ENCODE measurements at regions not wholly inside any gene's neighbourhood (a gene's known extent, or its start where the extent isn't known, plus 50 kb on each side); places are given as distances from the start of the nearest gene placed in this dataset.
"Not testable (repeated sequence)": the region's sequence is repeated elsewhere in the genome, so short reads cannot be mapped to it uniquely, and the experiment has no call there.

DNA sequence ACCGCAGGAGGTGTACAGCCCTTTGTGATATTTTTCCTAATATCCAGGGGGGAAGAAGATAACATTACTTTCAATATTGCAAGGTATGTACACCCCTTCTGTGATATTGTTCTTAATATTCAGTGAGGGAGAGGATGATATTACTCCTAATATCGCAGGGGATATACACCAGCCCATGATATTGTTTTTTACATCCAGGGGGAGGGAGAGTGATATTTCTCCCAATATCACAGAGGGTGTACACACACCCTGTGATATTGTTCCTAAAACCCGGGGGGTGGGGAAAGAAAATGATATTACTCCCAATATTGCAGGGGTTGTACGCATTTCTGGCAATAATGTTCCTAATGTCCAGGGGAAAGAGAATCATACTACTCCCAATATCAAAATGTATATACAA lies 58.0 kb upstream of the SLC25A48 start:
- Mint-ChIP-seq H3K4me3 (no peak overlapping the region), H3K27ac (no peak overlapping the region), H3K27me3 (no peaks in the 10 kb centered on the region), H3K4me1 (no peaks in the 10 kb centered on the region), H3K9me3 (no peaks in the 10 kb centered on the region), H3K36me3 (ENCODE audit: low read depth) (no peaks in the 10 kb centered on the region)
- CTCF ChIA-PET: no interaction called here
- POLR2A ChIA-PET: no interaction called here
- DNase-seq: no peak

- no peaks in the 10 kb centered on the region for H3K36me3 Mint-ChIP-seq (ENCODE audit: low read depth)
- CTCF ChIA-PET: no interaction called here
Observed at GRCh38 chr5:135761746-135762145, 72.7 kb upstream of the SLC25A48 start.

GRCh38 chr5:135759149-135759784 lies 75.2 kb upstream of the SLC25A48 start:
- Mint-ChIP-seq H3K4me3 (no peak overlapping the region), H3K36me3 (ENCODE audit: low read depth) (no peaks in the 10 kb centered on the region), H3K9me3 (no peaks in the 10 kb centered on the region), H3K4me1 (no peaks in the 10 kb centered on the region), H3K27ac (no peak overlapping the region), H3K27me3 (no peaks in the 10 kb centered on the region)
- POLR2A ChIA-PET: no interaction called here
- CTCF ChIA-PET: no interaction called here
- no peak for DNase-seq

More at GRCh38 chr5:135761746-135762145, 72.7 kb upstream of the SLC25A48 start:
- Mint-ChIP-seq H3K27ac (no peak overlapping the region), H3K27me3 (no peaks in the 10 kb centered on the region), H3K4me3 (no peak overlapping the region), H3K9me3 (no peaks in the 10 kb centered on the region), H3K4me1 (no peaks in the 10 kb centered on the region)
- DNase-seq: no peak
- POLR2A ChIA-PET: no interaction called here

DNA sequence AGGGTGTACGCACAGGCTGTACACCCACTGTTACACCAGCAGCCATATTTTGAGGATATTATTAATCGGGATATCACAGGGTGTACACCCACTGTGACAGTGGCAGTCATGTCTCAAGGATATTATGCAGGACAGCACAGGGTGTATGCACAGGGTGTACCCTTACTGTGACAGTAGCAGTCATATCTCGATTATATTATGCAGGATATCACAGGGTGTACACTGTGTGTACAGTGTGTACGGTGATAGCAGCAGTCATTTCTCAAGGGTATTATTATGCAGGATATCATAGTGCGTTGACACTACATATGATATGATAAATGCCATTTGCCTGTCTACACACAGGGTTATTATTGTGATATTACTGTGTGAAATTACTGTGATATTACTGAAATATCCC lies 80.5 kb upstream of the SLC25A48 start:
- no peaks in the 10 kb centered on the region for H3K36me3 Mint-ChIP-seq (ENCODE audit: low read depth)
- no peak overlapping the region for H3K27ac Mint-ChIP-seq
- no peaks in the 10 kb centered on the region for H3K9me3 Mint-ChIP-seq
- DNase-seq: no peak
- no peak overlapping the region for H3K4me3 Mint-ChIP-seq
- no peaks in the 10 kb centered on the region for H3K27me3 Mint-ChIP-seq
- H3K4me1 Mint-ChIP-seq: no peaks in the 10 kb centered on the region
- ChIA-PET CTCF (no interaction called here), POLR2A (no interaction called here)

DNA sequence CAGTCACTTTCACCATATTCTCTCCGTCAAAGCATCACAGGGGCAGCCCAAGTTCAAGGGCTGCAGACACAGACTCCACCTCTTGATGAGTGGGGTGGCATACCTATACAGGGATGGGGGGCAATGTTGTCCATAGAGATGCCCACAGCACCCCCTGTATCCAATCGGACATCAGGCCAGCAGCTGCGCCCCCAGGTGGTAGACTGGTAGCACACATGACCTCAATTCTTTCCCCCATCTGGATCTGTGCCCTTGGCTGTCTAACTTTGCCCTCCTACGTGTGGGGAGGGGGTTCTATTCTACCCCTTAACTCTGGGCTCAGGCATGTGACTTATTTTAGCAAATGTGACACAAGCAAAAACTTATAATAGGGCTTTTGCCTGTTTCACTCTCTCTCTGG lies 84.0 kb upstream of the SLC25A48 start:
- Mint-ChIP-seq H3K36me3 (ENCODE audit: low read depth) (no peaks in the 10 kb centered on the region), H3K27ac (no peak overlapping the region)
- CTCF ChIA-PET: interaction anchor here (1.4 kb wide), 1 partner anchor 80 kb away, joined by 3 read pairs; no protein-coding TSS in a partner anchor

GRCh38 chr5:135747824-135748223 lies 86.6 kb upstream of the SLC25A48 start:
- Mint-ChIP-seq H3K27me3 (no peaks in the 10 kb centered on the region), H3K27ac (no peak overlapping the region), H3K9me3 (peaks cover 5% of the 10 kb centered on the region), H3K36me3 (ENCODE audit: low read depth) (no peaks in the 10 kb centered on the region), H3K4me1 (no peaks in the 10 kb centered on the region), H3K4me3 (no peak overlapping the region)
- DNase-seq: no peak
- POLR2A ChIA-PET: no interaction called here
- CTCF ChIA-PET: no interaction called here

More for the DNA sequence above, 84.0 kb upstream of the SLC25A48 start:
- Mint-ChIP-seq H3K4me3 (no peak overlapping the region), H3K4me1 (no peaks in the 10 kb centered on the region), H3K27me3 (no peaks in the 10 kb centered on the region), H3K9me3 (peaks cover 5% of the 10 kb centered on the region)
- DNase-seq: no peak
- POLR2A ChIA-PET: no interaction called here

- no peaks in the 10 kb centered on the region for H3K27me3 Mint-ChIP-seq
- H3K36me3 Mint-ChIP-seq (ENCODE audit: low read depth): no peaks in the 10 kb centered on the region
- no peak overlapping the region for H3K4me3 Mint-ChIP-seq
- no peaks in the 10 kb centered on the region for H3K4me1 Mint-ChIP-seq
- no peak for DNase-seq
- H3K9me3 Mint-ChIP-seq: peaks cover 5% of the 10 kb centered on the region
- H3K27ac Mint-ChIP-seq: no peak overlapping the region
- POLR2A ChIA-PET: no interaction called here
- CTCF ChIA-PET: no interaction called here
Observed at GRCh38 chr5:135745897-135746500, 88.5 kb upstream of the SLC25A48 start.

DNA sequence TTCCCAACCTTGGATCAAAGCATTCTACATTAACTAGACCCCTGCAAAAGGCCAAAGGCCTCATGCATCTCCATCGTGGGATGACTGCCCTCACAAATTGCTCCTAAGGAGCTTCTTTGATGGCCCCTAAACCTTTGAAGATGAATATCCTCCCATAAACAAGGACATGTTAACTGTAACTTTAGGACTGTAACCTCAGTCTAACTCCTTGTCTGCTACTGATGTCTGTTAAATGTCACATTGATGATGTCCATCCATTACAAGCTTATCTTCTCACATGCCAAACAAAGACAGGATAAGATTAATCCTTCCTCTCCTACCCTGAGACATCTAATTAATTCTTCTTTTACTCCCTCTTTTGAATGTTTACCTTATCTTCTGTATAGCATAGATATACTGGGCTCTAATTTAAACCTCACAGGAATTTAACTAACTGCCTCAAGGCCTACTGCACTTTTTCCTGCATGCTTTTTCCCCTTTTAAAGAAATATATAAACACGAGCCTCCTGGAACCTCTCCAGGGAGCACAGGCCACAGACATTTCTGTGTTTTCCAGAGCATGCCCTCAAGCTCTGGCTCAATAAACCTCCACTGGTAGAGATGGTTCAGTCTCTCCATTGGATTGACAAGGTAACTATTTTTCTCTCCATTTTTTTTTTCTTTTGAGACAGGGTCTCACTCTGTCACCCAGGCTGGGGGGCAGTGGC lies 90.6 kb upstream of the SLC25A48 start:
- peaks cover 5% of the 10 kb centered on the region for H3K9me3 Mint-ChIP-seq
- no peaks in the 10 kb centered on the region for H3K27me3 Mint-ChIP-seq
- ChIA-PET POLR2A (no interaction called here), CTCF (no interaction called here)
- H3K27ac Mint-ChIP-seq: no peak overlapping the region
- no peaks in the 10 kb centered on the region for H3K36me3 Mint-ChIP-seq (ENCODE audit: low read depth)
- H3K4me1 Mint-ChIP-seq: no peaks in the 10 kb centered on the region
- DNase-seq: no peak
- no peak overlapping the region for H3K4me3 Mint-ChIP-seq

- no peaks in the 10 kb centered on the region for H3K27me3 Mint-ChIP-seq
- ChIA-PET CTCF (no interaction called here), POLR2A (no interaction called here)
- H3K9me3 Mint-ChIP-seq: peaks cover 5% of the 10 kb centered on the region
- no peak overlapping the region for H3K4me3 Mint-ChIP-seq
- no peaks in the 10 kb centered on the region for H3K4me1 Mint-ChIP-seq
- no peak overlapping the region for H3K27ac Mint-ChIP-seq
- DNase-seq: no peak
- no peaks in the 10 kb centered on the region for H3K36me3 Mint-ChIP-seq (ENCODE audit: low read depth)
Observed at GRCh38 chr5:135743181-135743580, 91.3 kb upstream of the SLC25A48 start.

DNA sequence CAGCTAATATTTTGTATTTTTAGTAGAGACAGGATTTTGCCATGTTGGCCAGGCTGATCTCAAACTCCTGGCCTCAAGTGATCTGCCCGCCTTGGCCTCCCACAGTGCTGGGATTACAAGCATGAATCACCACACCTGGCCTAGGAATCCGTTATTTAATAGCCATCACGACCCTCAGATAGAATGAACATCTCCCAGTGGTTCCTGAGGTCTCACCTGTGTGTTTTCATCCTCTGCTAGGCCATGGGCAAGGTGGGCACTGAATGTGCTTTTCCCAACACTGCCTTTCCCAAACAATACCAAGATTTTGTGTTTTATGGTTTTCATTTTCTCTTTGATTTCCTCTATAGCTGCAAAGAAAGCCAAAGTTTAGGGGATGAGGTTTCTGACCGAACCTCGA lies 92.2 kb upstream of the SLC25A48 start:
- DNase-seq; H3K27ac Mint-ChIP-seq; CTCF ChIA-PET; H3K36me3 Mint-ChIP-seq (ENCODE audit: low read depth); H3K9me3 Mint-ChIP-seq; H3K4me1 Mint-ChIP-seq; POLR2A ChIA-PET; H3K4me3 Mint-ChIP-seq; H3K27me3 Mint-ChIP-seq: not testable (repeated sequence)

DNA sequence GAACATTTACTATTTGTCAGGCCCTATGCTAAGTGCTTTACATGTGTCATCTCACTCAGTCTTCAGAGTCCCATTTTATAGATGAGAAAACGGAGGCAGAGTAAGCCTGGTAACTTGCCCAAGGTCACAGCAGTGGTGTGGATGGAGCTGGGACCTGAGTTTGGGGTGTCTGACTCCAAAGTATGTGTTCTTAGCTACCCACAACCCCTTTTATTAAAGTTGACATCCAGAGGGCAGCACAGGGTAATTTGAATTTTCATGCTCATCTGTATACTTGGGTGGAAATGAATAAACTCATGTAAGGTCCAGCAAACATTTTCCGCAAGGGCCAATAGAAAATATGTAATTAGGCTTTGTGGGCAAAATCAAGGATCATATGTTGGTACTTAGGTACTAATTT lies 93.4 kb upstream of the SLC25A48 start:
- Mint-ChIP-seq H3K9me3 (peaks cover 2% of the 10 kb centered on the region), H3K4me3 (no peak overlapping the region), H3K27me3 (no peaks in the 10 kb centered on the region), H3K4me1 (no peaks in the 10 kb centered on the region), H3K27ac (no peak overlapping the region), H3K36me3 (ENCODE audit: low read depth) (no peaks in the 10 kb centered on the region)
- no peak for DNase-seq
- CTCF ChIA-PET: no interaction called here
- POLR2A ChIA-PET: no interaction called here

DNA sequence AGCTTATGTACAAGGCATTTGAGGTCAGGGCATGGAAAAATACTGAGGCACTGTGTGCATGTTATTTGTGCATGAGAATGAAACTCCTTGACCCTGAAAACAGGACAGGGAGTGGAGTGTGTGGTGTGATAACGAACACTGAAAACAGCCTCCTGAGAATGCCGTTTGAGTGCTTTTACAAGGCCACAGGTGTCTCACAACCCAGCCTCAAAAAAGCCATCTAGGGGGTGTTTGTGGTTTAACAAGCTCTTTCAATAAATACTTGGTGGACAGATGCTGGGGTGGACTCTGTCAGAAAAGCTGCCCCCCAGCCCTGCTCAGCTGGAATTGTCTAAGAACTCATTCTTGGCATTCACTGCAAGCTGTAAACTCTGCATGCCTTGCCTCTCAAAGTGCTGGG lies 94.0 kb upstream of the SLC25A48 start:
- CTCF ChIA-PET: no interaction called here

GRCh38 chr5:135739383-135739981 lies 95.0 kb upstream of the SLC25A48 start:
- Mint-ChIP-seq H3K4me1 (no peaks in the 10 kb centered on the region), H3K9me3 (no peaks in the 10 kb centered on the region), H3K36me3 (ENCODE audit: low read depth) (no peaks in the 10 kb centered on the region), H3K27me3 (peaks cover 2% of the 10 kb centered on the region), H3K27ac (no peak overlapping the region), H3K4me3 (no peak overlapping the region)
- POLR2A ChIA-PET: no interaction called here
- CTCF ChIA-PET: no interaction called here
- DNase-seq: no peak

More for the DNA sequence above, 94.0 kb upstream of the SLC25A48 start:
- Mint-ChIP-seq H3K9me3 (no peaks in the 10 kb centered on the region), H3K27me3 (peaks cover 2% of the 10 kb centered on the region), H3K4me1 (no peaks in the 10 kb centered on the region), H3K27ac (no peak overlapping the region), H3K36me3 (ENCODE audit: low read depth) (no peaks in the 10 kb centered on the region), H3K4me3 (no peak overlapping the region)
- DNase-seq: no peak
- POLR2A ChIA-PET: no interaction called here

GRCh38 chr5:135738564-135738875 lies 95.9 kb upstream of the SLC25A48 start:
- ChIA-PET POLR2A (no interaction called here), CTCF (no interaction called here)
- Mint-ChIP-seq H3K27me3 (peaks cover 2% of the 10 kb centered on the region), H3K9me3 (no peaks in the 10 kb centered on the region), H3K4me1 (no peaks in the 10 kb centered on the region), H3K27ac (no peak overlapping the region), H3K4me3 (no peak overlapping the region), H3K36me3 (ENCODE audit: low read depth) (no peaks in the 10 kb centered on the region)
- no peak for DNase-seq
